Spleen (tissue), 7 donors: ENCODE measurements at regions not wholly inside any gene's neighbourhood (a gene's known extent, or its start where the extent isn't known, plus 50 kb on each side); places are given as distances from the start of the nearest gene placed in this dataset.

ENCODE experiments used
- POLR2A ChIP-seq, 3 donors: fragments of 450-650 bp; IDR thresholded peaks; one replicate each; pipeline ENCODE4 v1.5.1; 2017; ENCODE audit warnings: antibody characterized with exemption in 3 of 3, mild to moderate bottlenecking in 1 of 3
- POLR2AphosphoS5 ChIP-seq, 3 donors: sonication (generic); formaldehyde crosslinking; IDR thresholded peaks; one replicate each; pipeline ENCODE4 v1.5.1; 2017; ENCODE audit warnings: antibody characterized with exemption in 3 of 3
- TF ChIP-seq, protein P1 (sequence below), 11 experiments: fragments of 200-600 bp in 7 of 11; fragments of 450-650 bp in 4 of 11; sonication (generic) in 4 of 11; IDR thresholded peaks in 8 of 11; conservative IDR thresholded peaks in 3 of 11; 1 replicate in 7 of 11; 2 replicates in 4 of 11; pipeline versions ENCODE4 v1.4.0 to v1.8.0; 2016 to 2021; ENCODE audit warnings: antibody characterized with exemption in 11 of 11, inconsistent platforms in 4 of 11, mild to moderate bottlenecking in 1 of 11
- donor health status: DM: no; HTN: no; CAD: no; lungs with moderate emphysema.
- donor health status: DM: no; HTN: no; CAD: no.
- donor health status: DM: no; HTN: no; CAD: no.

DNA sequence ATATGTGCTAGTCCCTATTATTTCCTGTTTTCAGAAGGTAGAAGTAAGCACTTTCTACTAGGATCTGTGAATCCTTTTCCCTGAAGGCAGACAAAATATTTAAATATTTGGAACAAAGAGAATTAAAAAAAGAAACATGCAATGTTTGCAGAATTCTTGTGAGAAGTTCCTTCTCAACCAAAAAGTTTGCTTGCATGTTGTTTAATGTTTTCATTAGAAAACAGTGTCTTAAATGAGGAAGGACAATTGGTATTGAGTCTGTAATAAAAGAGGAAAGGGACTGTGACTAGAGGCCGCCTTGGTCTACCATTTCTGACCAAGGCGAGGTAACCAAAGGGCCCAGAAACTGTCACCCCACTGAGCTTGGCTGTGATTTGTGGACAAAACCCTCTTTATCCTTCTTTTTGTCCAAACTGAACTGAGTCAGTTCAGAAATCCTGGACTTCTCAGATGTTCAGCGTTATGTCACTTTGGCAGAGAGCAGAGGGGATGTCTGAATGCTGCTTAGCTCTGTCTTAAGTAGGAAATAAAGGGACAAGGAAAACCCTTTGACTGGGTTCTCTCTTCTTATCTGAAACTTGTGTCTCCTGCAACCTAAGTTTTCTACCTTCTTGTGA, 129.8 kb upstream of the CPM start:
- TF ChIP-seq, protein P1, sequence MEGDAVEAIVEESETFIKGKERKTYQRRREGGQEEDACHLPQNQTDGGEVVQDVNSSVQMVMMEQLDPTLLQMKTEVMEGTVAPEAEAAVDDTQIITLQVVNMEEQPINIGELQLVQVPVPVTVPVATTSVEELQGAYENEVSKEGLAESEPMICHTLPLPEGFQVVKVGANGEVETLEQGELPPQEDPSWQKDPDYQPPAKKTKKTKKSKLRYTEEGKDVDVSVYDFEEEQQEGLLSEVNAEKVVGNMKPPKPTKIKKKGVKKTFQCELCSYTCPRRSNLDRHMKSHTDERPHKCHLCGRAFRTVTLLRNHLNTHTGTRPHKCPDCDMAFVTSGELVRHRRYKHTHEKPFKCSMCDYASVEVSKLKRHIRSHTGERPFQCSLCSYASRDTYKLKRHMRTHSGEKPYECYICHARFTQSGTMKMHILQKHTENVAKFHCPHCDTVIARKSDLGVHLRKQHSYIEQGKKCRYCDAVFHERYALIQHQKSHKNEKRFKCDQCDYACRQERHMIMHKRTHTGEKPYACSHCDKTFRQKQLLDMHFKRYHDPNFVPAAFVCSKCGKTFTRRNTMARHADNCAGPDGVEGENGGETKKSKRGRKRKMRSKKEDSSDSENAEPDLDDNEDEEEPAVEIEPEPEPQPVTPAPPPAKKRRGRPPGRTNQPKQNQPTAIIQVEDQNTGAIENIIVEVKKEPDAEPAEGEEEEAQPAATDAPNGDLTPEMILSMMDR (IDR thresholded peaks at IDR 0.05 in 8 of 11, conservative IDR thresholded peaks at IDR 0.05 in 3 of 11), result no peak
- TF ChIP-seq POLR2AphosphoS5 (IDR thresholded peaks at IDR 0.05), result no peak
- TF ChIP-seq POLR2A (IDR thresholded peaks at IDR 0.05), result no peak
